NT2/D1 (cell line): ENCODE measurements at regions not wholly inside any gene's neighbourhood (a gene's known extent, or its start where the extent isn't known, plus 50 kb on each side); places are given as distances from the start of the nearest gene placed in this dataset.

Experiments
- DNase-seq: peaks from one replicate; pipeline ENCODE4 v3.0.0-alpha.2; 2011; ENCODE audit warnings: low read depth, low spot score
- H3K27me3 ChIP-seq: 2 replicates; pipeline ENCODE4 v1.6.0; 2011; ENCODE audit warnings: mild to moderate bottlenecking; ENCODE audit not compliant: insufficient read length, insufficient read depth
- H3K36me3 ChIP-seq: 2 replicates; pipeline ENCODE4 v1.6.1; 2011; ENCODE audit warnings: mild to moderate bottlenecking, low read length, mixed read lengths; ENCODE audit not compliant: insufficient read depth, insufficient read length
- H3K4me1 ChIP-seq: 2 replicates; pipeline ENCODE4 v1.5.1; 2011; ENCODE audit not compliant: insufficient read depth, insufficient read length
- H3K4me3 ChIP-seq: 2 replicates; pipeline ENCODE4 v1.5.1; 2011; ENCODE audit warnings: low read depth; ENCODE audit not compliant: insufficient read length
- H3K9ac ChIP-seq: 2 replicates; pipeline ENCODE4 v1.6.0; 2011; ENCODE audit warnings: low read depth; ENCODE audit not compliant: insufficient read length
- H3K9me3 ChIP-seq: 2 replicates; pipeline ENCODE4 v1.5.1; 2011; ENCODE audit warnings: mild to moderate bottlenecking, low read length; ENCODE audit not compliant: insufficient read depth
- SUZ12 ChIP-seq: IDR thresholded peaks from 2 replicates; pipeline ENCODE4 v1.6.1; 2011; ENCODE audit not compliant: insufficient read length, insufficient read depth; ENCODE audit errors: extremely low read depth
- YY1 ChIP-seq: IDR thresholded peaks from 2 replicates; pipeline ENCODE4 v1.6.1; 2011; ENCODE audit not compliant: insufficient read length, insufficient read depth
- ZNF274 ChIP-seq: IDR thresholded peaks from 2 replicates; pipeline ENCODE4 v1.6.1; 2011; ENCODE audit warnings: mild to moderate bottlenecking, low read depth, low read length

DNA sequence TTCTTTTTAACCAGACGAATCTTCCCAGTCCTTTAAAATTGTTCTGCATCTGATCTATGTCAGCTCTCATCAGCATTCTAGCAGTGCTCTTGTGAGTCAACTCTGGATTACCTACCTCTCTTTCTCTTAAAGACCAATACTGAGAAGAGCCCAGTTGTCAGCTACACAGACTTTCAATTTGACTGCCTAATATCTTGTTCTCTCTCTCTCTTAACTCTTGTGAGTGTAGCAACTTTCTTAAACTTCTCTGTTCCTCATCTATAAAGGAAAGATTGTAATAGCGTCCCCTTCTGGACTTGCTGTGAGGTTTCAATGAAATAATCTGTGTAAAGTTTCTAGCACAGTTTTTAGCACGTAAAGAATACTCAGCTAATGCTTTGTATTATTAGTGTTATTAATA is 499.3 kb upstream of the ADAMTS5 start:
- H3K36me3 ChIP-seq: no peaks in the 10 kb centered on the region
- no peaks in the 10 kb centered on the region for H3K27me3 ChIP-seq
- no peaks in the 10 kb centered on the region for H3K4me1 ChIP-seq
- peaks cover 5% of the 10 kb centered on the region; the same call in 1 of the 2 replicates for H3K9me3 ChIP-seq
- DNase-seq: no peak
- no peak for TF ChIP-seq ZNF274
- no peak for TF ChIP-seq YY1
- no peak for TF ChIP-seq SUZ12
- H3K4me3 ChIP-seq: no peak overlapping the region
- no peak overlapping the region for H3K9ac ChIP-seq

- TF ChIP-seq YY1 (no peak), ZNF274 (no peak), SUZ12 (no peak)
- Histone ChIP-seq H3K9me3 (peaks cover 4% of the 10 kb centered on the region; the same call in 1 of the 2 replicates), H3K9ac (no peak overlapping the region), H3K36me3 (no peaks in the 10 kb centered on the region), H3K4me1 (no peaks in the 10 kb centered on the region), H3K27me3 (no peaks in the 10 kb centered on the region), H3K4me3 (no peak overlapping the region)
- no peak for DNase-seq
Measured at GRCh38 chr21:27464648-27465047, 497.8 kb upstream of the ADAMTS5 start.

GRCh38 chr21:27462726-27463125 is 495.8 kb upstream of the ADAMTS5 start:
- H3K4me1 ChIP-seq: no peaks in the 10 kb centered on the region
- H3K9me3 ChIP-seq: no peaks in the 10 kb centered on the region
- H3K9ac ChIP-seq: no peak overlapping the region
- DNase-seq: no peak
- H3K27me3 ChIP-seq: no peaks in the 10 kb centered on the region
- H3K4me3 ChIP-seq: no peak overlapping the region
- TF ChIP-seq ZNF274: no peak
- TF ChIP-seq SUZ12: no peak
- no peak for TF ChIP-seq YY1
- H3K36me3 ChIP-seq: no peaks in the 10 kb centered on the region

DNA sequence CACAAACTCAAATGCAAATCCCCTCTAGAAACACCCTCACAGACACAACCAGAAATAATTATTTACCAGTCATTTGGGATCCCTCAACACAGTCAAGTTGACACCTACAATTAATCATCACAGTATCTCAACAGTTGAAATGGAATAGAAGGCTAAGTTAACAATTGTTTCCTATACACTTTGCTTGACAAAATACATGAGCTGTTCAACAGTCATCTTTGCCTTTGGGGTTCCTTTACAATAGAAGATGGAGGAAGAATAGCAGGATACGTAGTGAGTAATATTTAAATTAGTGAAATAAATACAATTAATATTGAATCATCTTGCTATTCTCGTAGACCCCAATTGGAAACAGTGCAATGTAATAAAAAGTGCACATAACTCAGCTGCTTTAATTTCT is 487.3 kb upstream of the ADAMTS5 start:
- no peak for DNase-seq
- H3K4me3 ChIP-seq: no peak overlapping the region
- H3K9ac ChIP-seq: no peak overlapping the region
- H3K9me3 ChIP-seq: no peaks in the 10 kb centered on the region
- H3K36me3 ChIP-seq: no peaks in the 10 kb centered on the region
- no peaks in the 10 kb centered on the region for H3K27me3 ChIP-seq
- TF ChIP-seq ZNF274 (no peak), YY1 (no peak), SUZ12 (no peak)
- H3K4me1 ChIP-seq: no peaks in the 10 kb centered on the region

GRCh38 chr21:27451116-27451515 is 484.2 kb upstream of the ADAMTS5 start:
- Histone ChIP-seq H3K9me3 (no peaks in the 10 kb centered on the region), H3K4me1 (no peaks in the 10 kb centered on the region), H3K36me3 (no peaks in the 10 kb centered on the region), H3K9ac (no peak overlapping the region), H3K4me3 (no peak overlapping the region), H3K27me3 (no peaks in the 10 kb centered on the region)
- no peak for DNase-seq
- TF ChIP-seq ZNF274 (no peak), YY1 (no peak), SUZ12 (no peak)

GRCh38 chr21:27450216-27450615 is 483.3 kb upstream of the ADAMTS5 start:
- no peaks in the 10 kb centered on the region for H3K27me3 ChIP-seq
- no peak for DNase-seq
- TF ChIP-seq YY1: no peak
- no peak for TF ChIP-seq SUZ12
- no peak for TF ChIP-seq ZNF274
- H3K4me1 ChIP-seq: no peaks in the 10 kb centered on the region
- H3K9me3 ChIP-seq: no peaks in the 10 kb centered on the region
- H3K9ac ChIP-seq: no peak overlapping the region
- H3K36me3 ChIP-seq: no peaks in the 10 kb centered on the region
- H3K4me3 ChIP-seq: no peak overlapping the region

DNA sequence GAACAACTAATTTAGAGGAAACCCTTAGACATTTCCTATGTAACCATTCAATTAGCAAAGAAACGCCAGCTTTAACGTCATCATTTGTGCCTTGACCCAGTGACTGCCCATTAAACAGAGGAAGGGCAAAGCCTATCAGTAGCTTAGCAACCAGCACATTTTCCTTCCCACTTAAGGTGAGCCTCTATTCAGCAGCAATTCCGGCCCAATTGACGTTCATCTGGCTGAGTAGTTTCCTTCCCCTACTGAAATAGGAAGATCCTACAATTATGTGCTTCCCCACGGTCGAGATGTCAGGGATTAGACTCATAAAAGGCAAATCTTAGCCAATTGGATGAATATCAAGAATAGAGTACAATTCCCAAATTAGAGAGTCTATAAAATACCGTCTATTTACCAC is 482.1 kb upstream of the ADAMTS5 start:
- Histone ChIP-seq H3K9me3 (no peaks in the 10 kb centered on the region), H3K36me3 (no peaks in the 10 kb centered on the region), H3K4me1 (no peaks in the 10 kb centered on the region), H3K4me3 (no peak overlapping the region), H3K9ac (no peak overlapping the region), H3K27me3 (no peaks in the 10 kb centered on the region)
- DNase-seq: no peak
- TF ChIP-seq SUZ12 (no peak), ZNF274 (no peak), YY1 (no peak)
